ENCODE measurements at regions not wholly inside any gene's neighbourhood (a gene's known extent, or its start where the extent isn't known, plus 50 kb on each side); places are given as distances from the start of the nearest gene placed in this dataset.

DNA sequence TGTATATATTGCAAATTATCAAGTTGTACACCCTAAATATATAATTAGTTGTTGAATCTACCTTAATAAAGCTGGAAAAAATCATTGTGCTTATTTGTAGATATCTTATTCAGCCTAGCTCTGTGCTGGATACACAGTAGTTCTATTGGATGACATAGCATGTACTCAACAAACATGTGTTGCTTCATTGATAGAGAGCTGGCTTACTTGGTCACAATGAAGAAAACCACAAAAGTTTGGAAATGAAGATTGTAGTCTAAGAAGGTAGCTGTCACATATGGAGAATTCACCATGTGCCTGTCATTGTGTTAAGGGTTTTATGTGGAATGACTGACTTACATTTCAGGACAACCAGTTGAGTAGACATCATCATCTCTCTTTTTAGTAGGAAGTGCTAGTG, 278.9 kb downstream of the LMO7 start:
- TF ChIP-seq GATA3 (IDR thresholded peaks at IDR 0.05; ENCODE audit: low read depth, low read length) (no peak), GATA2 (IDR thresholded peaks at IDR 0.05; ENCODE audit: low read depth, low read length) (no peak)
